ENCODE measurements at regions not wholly inside any gene's neighbourhood (a gene's known extent, or its start where the extent isn't known, plus 50 kb on each side); places are given as distances from the start of the nearest gene placed in this dataset.

- no peak for DNase-seq
Measured at GRCh38 chr12:93254911-93255310, 122.8 kb upstream of the NUDT4 start.

- DNase-seq: no peak
Measured at GRCh38 chr12:93256256-93256969, 121.3 kb upstream of the NUDT4 start.

DNA sequence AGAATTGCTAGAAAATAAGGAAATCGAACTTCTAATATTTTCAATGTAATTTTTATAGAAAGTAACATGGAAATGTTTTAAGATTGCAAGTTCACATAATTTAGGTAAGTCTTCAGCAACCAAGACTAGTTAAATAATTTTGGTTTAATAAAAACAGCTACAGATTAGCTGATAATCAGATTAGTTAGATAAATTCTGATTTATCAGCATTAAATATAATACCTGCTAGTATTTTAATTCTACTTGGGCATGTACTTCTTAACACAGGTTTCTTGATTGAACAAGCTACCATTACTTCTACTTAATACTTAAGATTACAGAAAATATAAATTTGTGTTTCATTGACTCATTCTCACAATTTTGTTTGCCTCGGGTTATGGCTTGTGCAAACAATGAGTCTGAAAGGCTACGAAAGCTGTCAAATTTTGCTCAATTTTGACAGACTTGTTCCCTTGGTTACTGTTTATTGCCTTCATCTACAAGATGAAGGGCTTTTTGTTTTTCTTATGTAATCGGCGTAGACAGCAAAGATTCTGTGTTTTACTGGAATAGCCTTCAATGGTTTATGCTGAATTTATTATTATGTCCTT is 116.1 kb upstream of the NUDT4 start:
- DNase-seq: no peak

GRCh38 chr12:93272997-93273396 is 104.7 kb upstream of the NUDT4 start:
- no peak for DNase-seq

GRCh38 chr12:93273834-93274564 is 103.7 kb upstream of the NUDT4 start:
- no peak for DNase-seq

GRCh38 chr12:93274937-93275336 is 102.8 kb upstream of the NUDT4 start:
- no peak for DNase-seq

DNA sequence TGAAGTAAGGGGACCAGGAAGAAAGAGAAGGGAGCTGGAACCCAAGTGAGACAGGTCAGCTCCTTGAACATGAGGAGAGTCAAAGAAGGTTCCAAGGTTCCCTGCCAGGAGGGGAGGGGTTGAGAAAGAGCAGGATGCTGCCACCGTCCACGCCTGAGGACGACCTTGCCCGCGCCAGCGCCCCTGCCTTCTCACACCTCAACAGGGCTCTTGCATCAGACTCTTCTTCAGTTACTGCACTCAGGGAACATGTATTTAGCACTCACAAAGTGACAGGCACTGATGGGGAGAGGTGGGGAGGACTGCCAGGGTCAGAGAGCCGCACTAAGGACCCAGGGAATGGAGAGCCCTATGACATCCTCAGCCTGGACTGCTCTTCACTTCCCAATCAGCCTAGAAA is 102.1 kb upstream of the NUDT4 start:
- no peak for DNase-seq

- DNase-seq: no peak
Measured at GRCh38 chr12:93279565-93280412, 97.9 kb upstream of the NUDT4 start.

DNA sequence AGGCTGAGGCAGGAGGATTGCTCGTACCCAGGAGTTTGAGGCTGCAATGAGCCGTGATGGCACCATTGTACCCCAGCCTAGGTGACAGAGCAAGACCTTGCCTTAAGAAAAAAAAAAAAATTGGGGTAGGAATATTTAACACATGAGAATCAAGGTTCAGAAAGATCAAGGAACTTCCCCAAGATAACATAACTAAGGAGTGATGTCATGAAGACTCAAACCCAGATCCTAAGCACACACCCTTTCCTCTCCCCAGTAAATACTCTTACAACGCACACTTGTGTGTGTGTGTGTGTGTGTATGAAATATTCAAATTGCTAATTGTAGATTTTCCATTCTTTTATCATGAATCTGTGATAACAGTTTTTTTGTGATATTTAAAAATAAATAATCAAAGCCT is 90.6 kb upstream of the NUDT4 start:
- no peak for DNase-seq

DNA sequence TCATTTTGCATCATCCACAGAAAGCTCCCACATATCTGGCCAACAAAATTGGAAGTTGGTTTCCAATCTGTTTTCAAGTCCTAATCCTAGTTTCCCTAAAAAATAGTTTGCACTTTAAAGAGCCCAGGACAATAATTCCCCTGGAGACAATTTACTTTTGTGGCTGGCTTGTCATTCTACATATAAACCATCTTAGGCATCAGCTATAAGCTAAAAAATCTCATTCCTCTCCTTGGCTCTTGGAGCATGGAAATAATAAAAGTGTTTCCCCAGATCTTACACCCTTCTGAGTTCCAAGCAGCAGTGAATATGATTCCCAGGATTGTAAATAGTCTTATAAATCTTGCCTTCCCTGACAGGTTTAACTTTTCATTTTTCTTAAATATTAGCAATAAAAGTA is 89.1 kb upstream of the NUDT4 start:
- DNase-seq: no peak

- no peak for DNase-seq
Measured at GRCh38 chr12:93290391-93290790, 87.3 kb upstream of the NUDT4 start.

GRCh38 chr12:93292213-93292612 is 85.5 kb upstream of the NUDT4 start:
- DNase-seq: no peak

- DNase-seq: no peak
Measured at GRCh38 chr12:93292731-93293566, 84.8 kb upstream of the NUDT4 start.

- no peak for DNase-seq
Measured at GRCh38 chr12:93297032-93297431, 80.7 kb upstream of the NUDT4 start.

DNA sequence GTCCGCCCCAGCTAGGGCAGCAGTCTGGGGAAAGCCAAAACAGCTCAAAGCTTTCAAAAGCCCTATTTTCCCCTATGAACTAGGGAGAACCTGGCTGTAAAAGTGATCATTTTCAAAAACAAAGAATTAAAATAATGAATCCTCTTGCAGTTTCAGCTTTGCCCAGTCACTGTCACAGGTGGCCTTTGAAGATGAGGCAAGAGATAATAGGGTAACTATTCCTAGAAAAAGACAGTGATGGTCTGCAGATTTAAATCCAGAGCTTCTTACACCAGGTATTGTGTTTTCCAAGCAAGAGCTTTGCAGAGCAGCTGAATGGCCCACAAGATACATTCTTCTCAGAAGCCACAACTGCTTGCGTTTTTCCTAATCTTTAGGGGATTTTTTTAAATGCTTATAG is 80.2 kb upstream of the NUDT4 start:
- DNase-seq: no peak

DNA sequence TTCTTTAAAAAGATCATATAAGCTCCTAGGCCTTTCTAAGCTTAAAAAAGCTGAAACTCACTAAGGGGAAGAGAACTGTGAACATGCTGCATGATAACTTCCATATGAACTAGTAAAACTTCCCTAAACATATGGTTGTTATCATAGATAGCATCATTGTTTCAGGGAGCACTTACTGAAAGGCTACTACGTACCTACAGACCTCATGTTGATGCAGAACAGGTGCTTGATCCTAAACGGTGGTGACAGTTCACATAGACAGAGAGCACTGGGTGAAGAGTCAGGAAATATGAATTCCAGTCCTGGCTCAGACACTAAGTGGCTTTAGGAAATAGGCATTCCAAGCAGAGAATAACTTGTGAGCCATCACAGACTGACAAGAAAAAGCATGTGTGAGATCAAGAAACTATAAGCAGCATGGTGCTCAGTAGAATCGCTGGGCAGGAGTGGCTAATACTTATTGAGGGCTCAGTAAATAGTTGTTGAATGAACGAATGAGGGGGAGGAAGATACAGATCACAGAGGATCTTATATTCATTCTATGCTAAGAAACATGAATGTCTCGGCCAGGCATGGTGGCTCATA is 78.4 kb upstream of the NUDT4 start:
- DNase-seq: no peak

- DNase-seq: no peak
Measured at GRCh38 chr12:93300611-93301021, 77.1 kb upstream of the NUDT4 start.

GRCh38 chr12:93302331-93303229 is 75.1 kb upstream of the NUDT4 start:
- DNase-seq: no peak

GRCh38 chr12:93306636-93307035 is 71.1 kb upstream of the NUDT4 start:
- no peak for DNase-seq

DNA sequence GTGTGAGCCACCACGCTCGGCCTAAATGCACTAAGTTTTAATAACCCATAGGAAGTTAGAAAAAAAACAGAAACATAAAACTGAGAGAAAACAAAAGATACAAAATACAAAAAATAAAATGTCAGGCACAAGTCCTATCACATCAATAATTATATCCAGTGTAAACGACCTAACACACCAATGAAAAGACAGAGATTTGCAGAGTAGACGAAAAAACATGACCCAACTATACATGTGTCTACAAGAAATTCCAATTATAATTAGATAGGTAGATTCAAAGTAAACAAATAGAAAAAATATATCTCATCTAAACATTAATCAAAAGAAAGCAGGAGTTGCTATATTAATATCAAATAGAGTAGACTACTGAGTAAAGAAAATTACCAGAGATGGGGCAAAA is 69.4 kb upstream of the NUDT4 start:
- no peak for DNase-seq

DNA sequence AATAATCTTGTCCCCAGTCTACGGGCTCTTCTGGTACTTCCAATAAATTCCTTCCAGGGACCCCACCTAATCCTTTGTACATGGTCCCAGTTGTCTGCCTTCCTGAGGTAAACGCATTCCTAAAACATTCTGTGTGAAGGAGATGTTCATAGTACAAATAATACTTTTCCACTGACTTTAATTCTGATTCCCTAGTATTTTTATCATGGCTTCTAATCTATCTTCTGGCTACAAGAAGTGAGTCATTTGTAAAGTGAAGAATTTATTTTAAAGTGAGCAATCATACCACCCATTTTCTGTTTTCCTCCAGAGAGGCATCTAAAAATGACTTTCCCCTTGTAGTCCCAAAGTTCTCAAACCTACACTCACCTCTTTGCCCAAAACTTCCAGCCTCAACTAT is 65.9 kb upstream of the NUDT4 start:
- no peak for DNase-seq
